NB4 (cell line): ENCODE measurements at regions not wholly inside any gene's neighbourhood (a gene's known extent, or its start where the extent isn't known, plus 50 kb on each side); places are given as distances from the start of the nearest gene placed in this dataset.

Experiments used
- DNase-seq: peaks from one replicate; pipeline ENCODE4 v3.0.0; 2010; ENCODE audit warnings: low read depth
- H3K4me3 ChIP-seq: one replicate; pipeline ENCODE4 v1.5.1; 2011; ENCODE audit warnings: mild to moderate bottlenecking, low read depth, low read length, moderate library complexity
- CTCF ChIP-seq: IDR thresholded peaks from one replicate; pipeline ENCODE4 v1.5.1; 2012; ENCODE audit warnings: low read depth, low read length
- MAX ChIP-seq: IDR thresholded peaks from 2 replicates; pipeline ENCODE4 v1.6.1; 2011; ENCODE audit warnings: low read depth, low read length
- MYC ChIP-seq: IDR thresholded peaks from 2 replicates; pipeline ENCODE4 v1.6.1; 2011; ENCODE audit warnings: low read depth, low read length
- POLR2A ChIP-seq: IDR thresholded peaks from 2 replicates; pipeline ENCODE4 v1.6.1; 2011; ENCODE audit warnings: mild to moderate bottlenecking; ENCODE audit not compliant: insufficient read length; ENCODE audit errors: extremely low read depth

- no peak overlapping the region for H3K4me3 ChIP-seq
- TF ChIP-seq MAX (no peak), POLR2A (no peak), MYC (no peak)
- no peak for DNase-seq
These were observed 407.9 kb downstream of the HNRNPD start for GRCh38 chr4:81965911-81966310.

- DNase-seq, result no peak
- H3K4me3 ChIP-seq, result no peak overlapping the region
- TF ChIP-seq CTCF (no peak), MYC (no peak), MAX (no peak), POLR2A (no peak)
These were observed 408.3 kb downstream of the HNRNPD start for GRCh38 chr4:81965454-81965853.

GRCh38 chr4:81963763-81964020, 410.1 kb downstream of the HNRNPD start:
- TF ChIP-seq POLR2A (no peak), CTCF (no peak), MAX (no peak), MYC (no peak)
- no peak for DNase-seq
- H3K4me3 ChIP-seq, result no peak overlapping the region

GRCh38 chr4:81963015-81963762, 410.6 kb downstream of the HNRNPD start:
- no peak for DNase-seq
- H3K4me3 ChIP-seq, result no peak overlapping the region
- no peak for TF ChIP-seq MYC
- TF ChIP-seq CTCF, result no peak
- TF ChIP-seq MAX, result no peak
- no peak for TF ChIP-seq POLR2A

- DNase-seq, result no peak
- no peak overlapping the region for H3K4me3 ChIP-seq
- TF ChIP-seq MYC (no peak), POLR2A (no peak), CTCF (no peak), MAX (no peak)
These were observed 412.8 kb downstream of the HNRNPD start for GRCh38 chr4:81960961-81961360.

- no peak for DNase-seq
- H3K4me3 ChIP-seq, result no peak overlapping the region
- TF ChIP-seq MYC (no peak), MAX (no peak), POLR2A (no peak), CTCF (no peak)
These were observed 419.5 kb downstream of the HNRNPD start for GRCh38 chr4:81954271-81954670.
